Body of pancreas (tissue), 4 donors: ENCODE measurements at regions not wholly inside any gene's neighbourhood (a gene's known extent, or its start where the extent isn't known, plus 50 kb on each side); places are given as distances from the start of the nearest gene placed in this dataset.

ENCODE experiments used
- POLR2A ChIP-seq, 3 donors: fragments of 450-650 bp; IDR thresholded peaks; one replicate each; pipeline ENCODE4 v1.6.1; 2016; ENCODE audit warnings: antibody characterized with exemption in 3 of 3, mild to moderate bottlenecking in 2 of 3
- TF ChIP-seq, protein P1 (sequence below), 7 experiments: fragments of 450-650 bp in 4 of 7; fragments of 200-600 bp in 3 of 7; sonication (generic) in 3 of 7; IDR thresholded peaks; one replicate each; pipeline ENCODE4 v1.5.1; 2016 to 2019; ENCODE audit warnings: antibody characterized with exemption in 7 of 7

DNA sequence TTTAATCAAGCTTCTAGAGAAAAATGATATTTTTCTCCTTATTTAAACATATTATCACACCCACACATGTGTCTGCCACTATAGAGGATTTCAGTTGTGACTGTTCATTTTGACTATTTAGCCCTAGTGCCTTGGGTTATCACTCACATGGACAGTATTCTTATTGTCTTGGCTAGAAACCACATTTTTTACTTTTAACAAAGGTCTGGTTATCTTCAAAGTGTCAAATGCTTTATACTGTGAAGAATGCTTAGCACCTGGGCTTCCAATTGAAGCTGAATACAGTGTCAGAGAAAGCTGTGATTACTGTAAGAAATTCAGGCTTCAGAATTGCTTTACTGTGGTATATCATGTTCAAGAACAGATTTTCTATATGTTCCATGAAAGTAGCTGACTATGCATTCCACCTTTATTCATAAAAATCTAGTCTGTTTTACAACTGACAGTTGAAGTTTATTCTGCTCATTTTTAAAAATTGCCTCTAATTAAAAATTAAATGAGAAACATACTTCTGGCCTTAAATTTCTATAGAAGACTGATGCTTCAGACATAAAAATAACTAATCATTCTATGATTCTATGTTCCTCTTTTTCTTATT, 278.6 kb downstream of the SEMA3D start:
- TF ChIP-seq, protein P1, sequence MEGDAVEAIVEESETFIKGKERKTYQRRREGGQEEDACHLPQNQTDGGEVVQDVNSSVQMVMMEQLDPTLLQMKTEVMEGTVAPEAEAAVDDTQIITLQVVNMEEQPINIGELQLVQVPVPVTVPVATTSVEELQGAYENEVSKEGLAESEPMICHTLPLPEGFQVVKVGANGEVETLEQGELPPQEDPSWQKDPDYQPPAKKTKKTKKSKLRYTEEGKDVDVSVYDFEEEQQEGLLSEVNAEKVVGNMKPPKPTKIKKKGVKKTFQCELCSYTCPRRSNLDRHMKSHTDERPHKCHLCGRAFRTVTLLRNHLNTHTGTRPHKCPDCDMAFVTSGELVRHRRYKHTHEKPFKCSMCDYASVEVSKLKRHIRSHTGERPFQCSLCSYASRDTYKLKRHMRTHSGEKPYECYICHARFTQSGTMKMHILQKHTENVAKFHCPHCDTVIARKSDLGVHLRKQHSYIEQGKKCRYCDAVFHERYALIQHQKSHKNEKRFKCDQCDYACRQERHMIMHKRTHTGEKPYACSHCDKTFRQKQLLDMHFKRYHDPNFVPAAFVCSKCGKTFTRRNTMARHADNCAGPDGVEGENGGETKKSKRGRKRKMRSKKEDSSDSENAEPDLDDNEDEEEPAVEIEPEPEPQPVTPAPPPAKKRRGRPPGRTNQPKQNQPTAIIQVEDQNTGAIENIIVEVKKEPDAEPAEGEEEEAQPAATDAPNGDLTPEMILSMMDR (IDR thresholded peaks at IDR 0.05) = no peak
- no peak for TF ChIP-seq POLR2A (IDR thresholded peaks at IDR 0.05)
